ENCODE measurements at regions not wholly inside any gene's neighbourhood (a gene's known extent, or its start where the extent isn't known, plus 50 kb on each side); places are given as distances from the start of the nearest gene placed in this dataset.

DNA sequence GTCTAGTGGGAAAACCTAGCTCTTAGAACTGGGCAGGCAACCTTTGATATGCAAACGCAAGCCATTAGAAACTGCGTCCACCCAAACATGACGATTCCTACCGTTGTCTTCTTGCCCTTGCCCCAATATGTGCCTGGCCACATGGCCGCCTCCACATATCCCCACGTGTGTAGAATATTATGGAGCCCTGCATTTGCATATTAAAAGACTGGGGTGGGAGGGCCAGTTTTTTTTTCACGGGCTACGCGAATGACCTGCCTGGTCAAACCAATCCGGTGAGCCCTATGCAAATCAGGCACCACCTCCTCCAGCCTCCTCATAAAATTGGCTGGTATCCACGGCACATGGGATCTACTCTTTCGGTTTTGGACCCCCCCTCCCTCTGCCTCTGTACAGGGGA lies 381.0 kb upstream of the RGMA start:
- no peak for TF ChIP-seq EZH2 (IDR thresholded peaks at IDR 0.05)
- no peak for TF ChIP-seq POLR2AphosphoS5 (IDR thresholded peaks at IDR 0.05; ENCODE audit: borderline replicate concordance, low read depth, low read length)

Data from SK-N-MC (cell line).